ENCODE measurements at regions not wholly inside any gene's neighbourhood (a gene's known extent, or its start where the extent isn't known, plus 50 kb on each side); places are given as distances from the start of the nearest gene placed in this dataset.

DNA sequence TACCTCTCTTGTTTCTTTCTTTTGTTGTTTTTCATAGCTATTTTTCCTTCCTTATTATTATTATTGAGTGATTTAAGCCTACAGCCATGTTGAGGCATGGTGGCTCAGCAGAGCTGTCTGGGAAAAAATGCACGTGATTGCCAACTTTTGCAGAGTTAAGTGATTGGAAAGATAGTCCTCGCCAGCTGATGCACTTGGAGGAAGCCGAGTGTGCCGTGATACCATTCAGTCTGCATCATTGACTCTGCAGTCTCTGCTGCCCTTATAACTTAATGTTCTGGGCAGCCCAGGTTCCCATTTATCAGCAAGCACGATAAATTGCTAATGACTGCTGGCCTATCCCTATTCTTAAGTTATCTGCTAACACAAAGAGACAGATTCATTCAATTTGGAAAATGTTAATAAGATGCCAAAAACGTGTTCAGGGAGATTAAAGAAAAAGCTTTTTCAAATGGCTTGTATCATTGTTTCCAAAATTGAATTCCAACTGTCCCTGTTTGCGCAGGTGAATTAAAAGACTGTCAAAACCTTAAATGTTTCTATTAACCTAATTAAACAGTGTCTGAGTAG is 232.9 kb upstream of the NPY start:
- intact Hi-C loops (cut with micrococcal nuclease): no loop called here
- no peak overlapping the region for H3K9ac ChIP-seq (ENCODE audit: insufficient read depth, low read length, poor library complexity, severe bottlenecking)
- H3K36me3 ChIP-seq (replicated peaks in 1 of 2; ENCODE audit: control insufficient read depth in 1 of 2, insufficient read depth in 2 of 2, low read length in 2 of 2): no peaks in the 10 kb centered on the region
- H3K36me3 Mint-ChIP-seq: no peaks in the 10 kb centered on the region
- no peak overlapping the region for H3K4me3 ChIP-seq (replicated peaks in 1 of 3; ENCODE audit: low read depth in 2 of 3, low read length in 3 of 3)
- no peaks in the 10 kb centered on the region for H4K20me1 ChIP-seq (ENCODE audit: insufficient read depth, low read length)
- WGBS (ENCODE audit: insufficient coverage): 88% methylated on average over 3 of the region's 7 CpGs
- H3K4me3 Mint-ChIP-seq: no peak overlapping the region
- no peaks in the 10 kb centered on the region for H3K4me1 ChIP-seq (ENCODE audit: control insufficient read depth in 1 of 2, insufficient read depth in 2 of 2, low read length in 2 of 2)
- no peak overlapping the region for H3K4me2 ChIP-seq (replicated peaks; ENCODE audit: extremely low read depth, low read length, poor library complexity, severe bottlenecking)
- no peaks in the 10 kb centered on the region for H3K4me1 Mint-ChIP-seq
- H3K9me3 Mint-ChIP-seq: peaks cover 0 to 6% (median 0%) of the 10 kb centered on the region in 7 donors
- H3K27me3 ChIP-seq (ENCODE audit: control insufficient read depth in 2 of 2, insufficient read depth in 2 of 2, low read length in 2 of 2): no peaks in the 10 kb centered on the region
- no peak overlapping the region for H3K27ac ChIP-seq (ENCODE audit: low read depth in 1 of 2, low read length in 2 of 2)
- H3K9me3 ChIP-seq (replicated peaks in 1 of 2; ENCODE audit: control insufficient read depth in 1 of 2, insufficient read depth in 1 of 2, low read length in 2 of 2): no peaks in the 10 kb centered on the region
- H3K27ac Mint-ChIP-seq: no peak overlapping the region
- no peak for DNase-seq
- H3K27me3 Mint-ChIP-seq (ENCODE audit: low read depth in 3 of 3): peaks cover 0 to 6% (median 1%) of the 10 kb centered on the region in 3 donors
- no peak overlapping the region for H2AFZ ChIP-seq (ENCODE audit: insufficient read depth, low read depth, low read length, poor library complexity, severe bottlenecking)
- H3K79me2 ChIP-seq (ENCODE audit: insufficient read depth, low read length): no peaks in the 10 kb centered on the region
- no peak for TF ChIP-seq CTCF (IDR thresholded peaks at IDR 0.05)

- Mint-ChIP-seq H3K4me1 (no peaks in the 10 kb centered on the region), H3K4me3 (no peak overlapping the region), H3K27me3 (ENCODE audit: low read depth in 3 of 3) (peaks cover 0 to 6% (median 1%) of the 10 kb centered on the region in 3 donors), H3K9me3 (peaks cover 0 to 5% (median 0%) of the 10 kb centered on the region in 7 donors), H3K36me3 (no peaks in the 10 kb centered on the region), H3K27ac (no peak overlapping the region)
- no peak for TF ChIP-seq CTCF (IDR thresholded peaks at IDR 0.05)
- H3K27me3 ChIP-seq (ENCODE audit: control insufficient read depth in 2 of 2, insufficient read depth in 2 of 2, low read length in 2 of 2): no peaks in the 10 kb centered on the region
- H3K36me3 ChIP-seq (replicated peaks in 1 of 2; ENCODE audit: control insufficient read depth in 1 of 2, insufficient read depth in 2 of 2, low read length in 2 of 2): no peaks in the 10 kb centered on the region
- no peak overlapping the region for H3K27ac ChIP-seq (ENCODE audit: low read depth in 1 of 2, low read length in 2 of 2)
- H3K9ac ChIP-seq (ENCODE audit: insufficient read depth, low read length, poor library complexity, severe bottlenecking): no peak overlapping the region
- H3K4me2 ChIP-seq (replicated peaks; ENCODE audit: extremely low read depth, low read length, poor library complexity, severe bottlenecking): no peak overlapping the region
- no peak overlapping the region for H2AFZ ChIP-seq (ENCODE audit: insufficient read depth, low read depth, low read length, poor library complexity, severe bottlenecking)
- intact Hi-C loops (cut with micrococcal nuclease): no loop called here
- no peaks in the 10 kb centered on the region for H3K9me3 ChIP-seq (replicated peaks in 1 of 2; ENCODE audit: control insufficient read depth in 1 of 2, insufficient read depth in 1 of 2, low read length in 2 of 2)
- WGBS (ENCODE audit: insufficient coverage): 94% methylated on average over 4 of the region's 5 CpGs
- H3K4me3 ChIP-seq (replicated peaks in 1 of 3; ENCODE audit: low read depth in 2 of 3, low read length in 3 of 3): no peak overlapping the region
- no peak for DNase-seq
- no peaks in the 10 kb centered on the region for H4K20me1 ChIP-seq (ENCODE audit: insufficient read depth, low read length)
- H3K4me1 ChIP-seq (ENCODE audit: control insufficient read depth in 1 of 2, insufficient read depth in 2 of 2, low read length in 2 of 2): no peaks in the 10 kb centered on the region
- no peaks in the 10 kb centered on the region for H3K79me2 ChIP-seq (ENCODE audit: insufficient read depth, low read length)
Measured at GRCh38 chr7:24051651-24052050, 232.3 kb upstream of the NPY start.
